Hematopoietic multipotent progenitor cell treated with erythropoietin and hydrocortisone succinate and interleukin-3 and kit ligand, for 8 days (in vitro differentiated cells): ENCODE measurements at regions not wholly inside any gene's neighbourhood (a gene's known extent, or its start where the extent isn't known, plus 50 kb on each side); places are given as distances from the start of the nearest gene placed in this dataset.
"Not testable (repeated sequence)": the region's sequence is repeated elsewhere in the genome, so short reads cannot be mapped to it uniquely, and the experiment has no call there.

ENCODE experiments used
- DNase-seq: peaks from one replicate; pipeline ENCODE4 v3.0.0-alpha.2; 2015

DNA sequence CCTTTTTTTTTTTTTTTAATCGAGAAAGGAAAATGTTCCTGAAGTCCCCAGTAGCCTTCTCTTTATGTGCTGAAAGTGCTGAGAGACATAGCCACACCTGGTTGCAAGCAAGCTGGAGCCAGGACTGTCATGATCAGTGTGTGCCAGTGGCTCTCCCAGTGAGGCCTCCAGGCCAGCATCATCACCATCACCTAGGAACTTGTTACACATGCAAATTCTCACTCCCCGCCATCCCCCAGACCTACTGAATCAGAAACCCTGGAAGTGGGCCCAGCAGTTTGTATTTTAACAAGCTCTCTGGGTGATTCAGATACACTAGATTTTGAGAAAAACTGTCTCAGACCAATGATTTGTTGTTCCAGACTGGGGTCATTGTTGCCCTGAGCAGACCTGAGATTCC lies 181.9 kb upstream of the GLRA1 start:
- no peak for DNase-seq

GRCh38 chr5:152105085-152105484 lies 180.4 kb upstream of the GLRA1 start:
- no peak for DNase-seq

- DNase-seq: no peak
These were observed 179.6 kb upstream of the GLRA1 start for GRCh38 chr5:152104211-152104610.

DNA sequence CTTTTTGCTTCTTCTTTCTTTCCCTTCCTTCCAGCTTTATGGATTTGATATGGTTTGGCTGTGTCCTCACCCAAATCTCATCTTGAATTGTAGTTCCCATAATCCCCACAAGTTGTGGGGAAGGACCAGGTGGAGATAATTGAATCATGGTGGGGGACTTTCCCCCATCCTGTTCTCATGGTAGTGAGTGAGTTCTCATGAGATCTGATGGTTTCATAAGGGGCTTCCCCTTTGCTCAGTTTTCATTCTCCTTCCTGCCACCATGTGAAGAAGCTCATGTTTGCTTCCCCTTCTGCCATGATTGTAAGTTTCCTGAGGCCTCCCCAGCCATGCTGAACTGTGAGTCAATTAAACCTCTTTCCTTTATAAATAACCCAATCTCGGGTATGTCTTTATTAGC lies 178.3 kb upstream of the GLRA1 start:
- DNase-seq: not testable (repeated sequence)

- no peak for DNase-seq
These were observed 177.4 kb upstream of the GLRA1 start for GRCh38 chr5:152102057-152102456.

DNA sequence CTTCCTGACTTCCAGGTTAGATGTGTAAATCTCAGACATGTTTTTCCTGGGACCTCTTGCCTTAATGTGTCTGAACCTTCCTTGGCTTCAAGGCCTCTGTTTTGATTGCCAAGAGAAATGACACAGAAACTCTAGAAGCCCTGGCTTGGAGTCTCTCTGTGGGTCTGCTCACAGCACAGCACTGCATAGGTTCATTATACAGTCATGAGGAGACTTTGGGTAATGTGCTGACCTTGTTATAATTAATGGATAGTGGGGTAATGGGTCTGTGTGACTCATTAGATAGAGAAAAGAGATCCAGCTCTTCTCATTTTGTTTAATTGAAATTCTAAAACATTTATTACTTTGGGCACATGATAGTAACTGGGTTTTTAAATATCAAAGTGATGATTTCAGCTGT lies 175.8 kb upstream of the GLRA1 start:
- no peak for DNase-seq

DNA sequence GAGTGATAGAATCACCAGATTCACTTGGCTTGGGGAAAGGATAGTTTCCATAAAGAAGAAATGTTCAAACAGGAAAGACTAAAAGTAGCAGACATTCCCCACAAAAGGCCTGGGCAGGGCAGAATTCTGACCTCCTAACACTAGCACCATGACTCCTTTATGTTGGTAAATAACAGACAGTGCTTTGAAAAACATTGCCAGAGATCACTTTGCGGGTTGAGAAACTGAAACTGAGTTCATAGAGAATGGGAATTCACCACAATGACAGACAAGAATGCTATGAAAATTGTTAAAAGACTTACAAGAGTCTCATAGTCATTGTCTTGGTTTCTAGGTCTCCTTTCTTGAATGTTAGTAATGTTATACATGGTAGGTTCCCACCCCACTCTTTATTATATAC lies 172.5 kb upstream of the GLRA1 start:
- no peak for DNase-seq

DNA sequence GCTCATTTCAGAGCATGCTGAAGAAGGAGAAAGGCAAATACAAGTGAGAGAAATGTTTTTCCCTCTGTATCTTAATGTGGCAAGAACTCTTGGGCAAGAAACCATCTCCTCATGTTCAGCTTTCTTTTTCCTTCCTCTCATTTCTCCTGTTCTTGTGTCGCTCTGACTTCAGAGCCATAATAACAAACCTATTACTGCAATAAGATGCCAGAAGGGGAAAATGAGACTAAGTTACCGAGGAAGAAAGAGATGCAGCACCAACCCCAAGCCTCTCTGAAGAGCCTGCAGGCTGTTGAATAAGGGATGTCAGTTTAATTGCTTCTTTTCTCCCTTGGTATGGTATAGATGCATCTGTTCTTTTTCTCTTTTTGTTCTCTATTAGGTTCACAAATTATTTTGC lies 170.1 kb upstream of the GLRA1 start:
- no peak for DNase-seq

DNA sequence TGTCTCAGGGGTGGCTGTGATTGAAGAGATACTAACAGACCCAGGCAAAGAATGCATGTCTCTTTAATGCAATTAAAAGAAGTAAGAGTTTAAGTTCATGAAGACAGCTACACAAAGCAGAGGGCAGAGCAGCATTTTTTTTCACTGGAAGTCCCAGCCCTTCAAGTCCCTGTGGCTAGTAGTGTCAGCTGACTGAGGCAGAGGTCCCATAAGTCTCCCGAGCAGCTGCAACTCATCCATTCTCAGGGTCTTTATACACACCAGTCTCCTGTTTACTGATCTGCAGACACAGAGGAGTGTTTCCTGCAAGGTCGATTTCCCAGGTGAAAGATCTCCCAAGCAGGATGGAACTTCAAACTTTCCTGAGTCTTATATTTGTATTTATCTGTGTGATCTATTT lies 169.4 kb upstream of the GLRA1 start:
- DNase-seq: no peak

GRCh38 chr5:152092580-152092979 lies 167.9 kb upstream of the GLRA1 start:
- DNase-seq: no peak

DNA sequence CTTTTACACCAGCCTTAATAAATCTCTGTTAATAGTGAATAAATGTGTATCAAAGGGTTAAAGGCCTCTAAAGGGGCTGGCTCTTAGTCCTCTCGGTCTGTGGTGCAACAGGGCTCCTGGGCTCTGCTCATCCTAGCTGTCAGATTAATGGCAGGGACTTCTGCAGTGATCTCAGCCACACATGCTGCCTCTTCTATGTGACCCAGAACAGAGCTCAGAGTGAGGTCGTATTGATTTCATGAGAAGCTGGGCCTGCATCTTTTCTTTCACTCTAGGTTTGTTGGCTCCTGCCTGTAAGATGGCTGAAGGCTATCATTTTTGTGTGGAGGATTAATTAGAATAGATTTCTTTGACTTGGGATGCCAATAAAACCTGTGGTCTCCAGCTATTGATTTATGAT lies 165.0 kb upstream of the GLRA1 start:
- no peak for DNase-seq

DNA sequence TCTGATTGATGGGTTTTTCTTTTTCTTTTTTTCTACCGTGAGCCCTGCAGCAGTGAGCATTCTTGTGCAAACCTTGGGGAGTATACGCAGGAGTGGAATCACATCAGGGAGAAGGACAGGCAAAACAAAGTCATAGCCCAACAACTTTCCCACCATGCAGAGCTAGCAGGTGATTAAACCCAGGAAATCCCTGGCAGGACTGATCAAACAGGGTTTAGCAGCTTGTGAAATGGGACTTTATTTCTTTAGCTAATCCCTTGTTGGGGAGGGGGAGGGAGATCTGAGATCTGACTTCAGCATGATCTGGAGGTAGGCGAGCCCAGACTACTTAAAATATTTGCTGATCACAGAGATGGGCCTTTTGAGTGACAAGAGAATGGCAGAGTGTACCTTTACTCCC lies 162.0 kb upstream of the GLRA1 start:
- no peak for DNase-seq

DNA sequence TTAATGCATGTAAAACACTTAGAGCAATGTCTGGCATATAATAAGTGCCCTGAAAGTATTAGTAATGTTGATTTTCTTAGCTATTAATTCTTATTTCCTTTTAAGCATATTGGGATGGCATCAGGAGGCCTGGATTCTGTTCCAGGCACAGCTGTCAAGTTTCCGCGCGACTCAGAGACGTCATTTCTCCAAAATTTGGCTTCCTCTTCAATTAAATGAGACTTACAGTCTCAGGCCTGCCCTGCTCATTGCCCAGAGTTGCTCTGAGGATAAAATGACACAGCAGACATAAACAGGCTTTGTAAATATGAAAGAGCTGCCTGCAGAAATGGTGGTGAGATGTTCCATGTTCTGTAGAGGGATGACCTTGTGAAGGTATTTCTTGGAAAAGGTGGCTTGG lies 159.8 kb upstream of the GLRA1 start:
- DNase-seq: no peak

GRCh38 chr5:152083231-152083630 lies 158.6 kb upstream of the GLRA1 start:
- no peak for DNase-seq

GRCh38 chr5:152072091-152072490 lies 147.4 kb upstream of the GLRA1 start:
- DNase-seq: no peak

DNA sequence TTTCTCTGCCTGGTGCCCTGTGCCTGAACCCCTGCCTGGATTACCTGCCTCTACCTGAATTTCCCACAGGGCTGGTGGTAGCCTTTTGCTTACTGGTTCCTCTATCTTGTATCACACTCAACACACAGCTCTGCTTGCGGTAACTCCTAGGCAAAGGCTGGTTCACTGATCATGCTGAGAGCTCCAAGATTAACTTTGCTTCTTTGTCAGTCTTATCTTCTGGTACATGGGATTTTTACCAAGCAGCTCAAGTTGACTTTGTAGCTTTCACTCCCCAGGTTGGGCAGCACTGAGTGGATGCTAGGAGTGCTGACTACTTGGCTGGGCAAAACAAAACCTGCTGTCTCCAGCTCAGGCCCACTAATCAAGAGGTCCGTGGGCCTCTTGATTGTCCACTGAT lies 145.9 kb upstream of the GLRA1 start:
- DNase-seq: no peak

- no peak for DNase-seq
These were observed 142.1 kb upstream of the GLRA1 start for GRCh38 chr5:152066784-152067183.

DNA sequence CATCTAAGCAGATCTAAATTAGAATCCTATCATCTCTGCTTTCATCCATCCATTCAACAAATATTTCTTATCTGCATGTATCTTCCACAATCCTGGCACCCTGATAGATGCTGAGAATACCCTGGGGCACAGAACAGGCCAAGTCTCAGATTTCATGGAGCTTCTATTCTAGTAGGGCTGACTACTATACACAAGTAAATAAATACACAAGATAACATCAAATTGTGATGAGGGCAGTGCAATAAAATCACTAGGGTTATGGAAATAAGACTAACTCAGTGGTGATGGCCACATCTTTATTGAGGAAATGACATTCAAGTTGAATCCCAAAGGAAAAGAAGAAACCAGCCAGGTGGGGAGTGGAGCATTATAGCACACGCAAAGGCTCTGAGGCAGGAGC lies 138.4 kb upstream of the GLRA1 start:
- no peak for DNase-seq

DNA sequence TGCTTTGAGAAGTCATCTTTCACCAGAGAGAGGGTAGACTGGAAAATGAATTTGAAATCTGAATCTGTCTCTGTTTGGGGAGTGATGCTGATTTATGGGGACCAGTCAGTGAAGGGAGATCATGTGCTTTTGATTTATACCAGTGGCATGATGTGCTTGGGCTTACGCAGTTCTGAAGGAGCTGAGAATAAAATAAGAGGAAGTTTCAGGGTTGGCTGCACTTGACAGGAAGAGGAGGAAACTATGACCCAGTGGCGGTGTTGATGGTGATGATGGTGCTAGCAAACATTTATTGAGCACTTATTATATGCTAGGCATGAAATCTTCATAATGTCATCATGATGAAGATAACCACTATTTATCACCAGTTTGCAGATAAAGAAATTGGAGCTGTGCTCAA lies 136.4 kb upstream of the GLRA1 start:
- DNase-seq: no peak

DNA sequence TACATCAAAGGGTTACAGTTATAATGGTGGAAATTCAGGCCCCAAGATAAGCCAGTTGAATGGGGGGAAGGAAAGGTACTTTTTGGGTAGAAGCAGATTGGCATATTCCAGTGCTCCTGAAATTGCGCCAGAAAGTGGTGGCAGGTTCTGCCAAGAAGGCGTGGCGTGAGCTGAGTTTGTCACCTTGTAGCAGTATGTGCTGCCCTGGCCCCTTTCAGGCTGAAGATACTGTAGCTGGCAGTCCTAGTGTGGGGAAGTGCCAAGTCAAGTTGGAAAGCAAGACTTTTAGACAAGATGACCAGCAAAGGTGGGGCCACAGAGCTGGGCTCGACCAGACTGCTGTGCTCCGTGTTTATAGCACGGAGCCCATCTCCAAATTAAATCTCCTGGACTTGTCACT lies 133.6 kb upstream of the GLRA1 start:
- DNase-seq: no peak

GRCh38 chr5:152056931-152057330 lies 132.3 kb upstream of the GLRA1 start:
- DNase-seq: no peak

DNA sequence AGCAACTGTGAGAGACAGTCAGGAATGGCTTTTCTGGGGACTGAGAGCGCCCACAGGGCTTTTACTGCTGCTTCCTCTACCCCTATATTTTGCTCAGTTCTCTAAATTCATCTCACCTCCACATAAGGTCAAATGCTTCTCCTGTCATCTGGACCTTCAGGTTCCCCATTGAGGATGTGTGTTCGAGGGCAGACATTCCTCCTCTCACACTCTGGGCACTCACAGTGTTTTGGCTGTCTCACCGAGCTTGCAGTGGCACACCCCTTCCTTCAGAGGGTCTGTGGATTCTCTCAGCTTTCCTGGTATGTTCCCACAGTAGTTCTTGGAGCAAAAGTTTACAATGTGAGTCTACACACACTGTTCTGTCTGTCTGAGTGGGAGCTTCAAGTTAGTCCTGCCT lies 127.8 kb upstream of the GLRA1 start:
- no peak for DNase-seq

DNA sequence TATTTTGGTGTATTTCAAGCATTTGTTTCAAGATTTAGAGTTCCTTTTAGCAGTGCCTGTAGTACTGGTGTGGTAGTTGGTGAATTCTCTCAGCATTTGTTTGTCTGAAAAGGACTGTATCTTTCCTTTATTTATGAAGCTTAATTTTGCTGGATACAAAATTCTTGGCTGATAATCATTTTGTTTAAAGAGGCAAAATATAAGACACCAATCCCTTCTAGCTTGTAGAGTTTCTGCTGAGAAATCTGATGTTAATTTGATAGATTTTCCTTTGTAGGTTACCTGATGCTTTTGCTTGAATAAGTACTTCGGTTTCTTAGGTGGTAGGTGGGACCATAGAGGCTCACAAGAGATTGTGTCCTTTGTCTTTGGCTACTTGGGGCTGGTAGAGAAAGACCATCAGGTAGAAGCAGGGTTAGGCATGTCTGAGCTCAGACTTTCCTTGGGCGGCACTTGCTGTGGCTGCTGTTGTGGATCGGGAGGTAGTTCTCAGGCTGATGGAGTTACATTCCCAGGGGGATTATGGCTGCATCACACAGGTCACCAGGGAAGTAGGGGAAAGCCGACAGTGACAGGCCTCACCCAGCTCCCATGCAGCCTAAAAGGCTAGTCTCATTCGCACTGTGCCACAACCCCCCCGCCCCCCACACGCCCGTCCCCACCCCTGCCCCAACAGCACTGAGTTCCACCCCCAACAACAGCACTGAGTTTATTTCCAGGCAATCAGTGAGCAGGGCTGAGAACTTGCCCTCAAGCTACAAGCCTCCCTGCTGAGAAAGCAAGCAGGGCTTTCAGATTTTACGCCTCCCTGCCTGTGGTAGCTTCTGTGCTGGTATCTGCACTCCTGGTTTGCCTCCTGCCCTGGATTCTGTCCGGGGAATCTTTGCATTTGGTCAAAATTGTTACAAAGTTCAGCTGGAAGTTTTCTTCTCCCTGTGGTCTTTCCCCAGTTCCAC lies 127.1 kb upstream of the GLRA1 start:
- no peak for DNase-seq

DNA sequence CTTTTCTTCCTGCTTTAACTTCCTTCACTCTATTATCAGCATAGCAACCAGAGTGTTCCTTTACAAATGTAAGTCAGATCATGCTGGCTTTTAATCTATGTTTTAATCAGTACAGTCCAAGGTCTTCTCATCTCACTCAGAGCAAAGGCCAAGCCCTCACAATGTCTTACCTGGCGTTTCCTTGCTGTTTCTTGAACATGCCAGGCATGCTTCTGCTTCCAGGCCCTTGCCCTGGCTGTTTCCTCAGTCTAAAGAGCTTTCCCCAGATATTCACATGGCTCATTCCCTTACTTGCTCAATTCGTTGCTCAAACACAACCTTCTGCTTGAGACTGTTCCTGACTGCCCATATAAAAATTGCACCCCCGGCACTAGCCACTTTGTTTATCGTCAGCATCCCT lies 121.7 kb upstream of the GLRA1 start:
- no peak for DNase-seq

- DNase-seq: not testable (repeated sequence)
These were observed 114.2 kb upstream of the GLRA1 start for GRCh38 chr5:152038856-152039255.
